Colonic mucosa (tissue), 4 donors: ENCODE measurements at regions not wholly inside any gene's neighbourhood (a gene's known extent, or its start where the extent isn't known, plus 50 kb on each side); places are given as distances from the start of the nearest gene placed in this dataset.

Source experiments
- DNase-seq: peaks from one replicate; pipeline ENCODE4 v3.0.0-alpha.2; 2020
- H3K27ac ChIP-seq: fragments of 200-600 bp; one replicate; pipeline ENCODE4 v1.8.0; 2021
- H3K27me3 ChIP-seq: fragments of 200-600 bp; one replicate; pipeline ENCODE4 v1.8.0; 2021
- H3K36me3 ChIP-seq: fragments of 200-600 bp; one replicate; pipeline ENCODE4 v1.8.0; 2021
- H3K4me1 ChIP-seq: fragments of 200-600 bp; one replicate; pipeline ENCODE4 v1.8.0; 2021; ENCODE audit warnings: mild to moderate bottlenecking
- H3K4me3 ChIP-seq: fragments of 200-600 bp; one replicate; pipeline ENCODE4 v1.8.0; 2021
- H3K9ac ChIP-seq, 2 donors: one replicate each; pipeline ENCODE4 v1.7.0; 2013; ENCODE audit warnings: control low read depth in 2 of 2, low read depth in 2 of 2, low read length in 2 of 2
- H3K9me3 ChIP-seq: fragments of 200-600 bp; one replicate; pipeline ENCODE4 v1.8.0; 2021
- intact Hi-C: fragments of 100-400 bp; cut with DNase I; formaldehyde crosslinking; loops from one replicate; pipeline ENCODE4 v1.14.1; 2022
- TF ChIP-seq, protein P1 (sequence below): fragments of 200-600 bp; IDR thresholded peaks from one replicate; pipeline ENCODE4 v1.8.0; 2022; ENCODE audit warnings: antibody characterized with exemption, mild to moderate bottlenecking
- donor health status: healthy.
- donor health status: DM: no; HTN: no; CAD: no.
- donor health status: DM: no; HTN: no; CAD: no.

DNA sequence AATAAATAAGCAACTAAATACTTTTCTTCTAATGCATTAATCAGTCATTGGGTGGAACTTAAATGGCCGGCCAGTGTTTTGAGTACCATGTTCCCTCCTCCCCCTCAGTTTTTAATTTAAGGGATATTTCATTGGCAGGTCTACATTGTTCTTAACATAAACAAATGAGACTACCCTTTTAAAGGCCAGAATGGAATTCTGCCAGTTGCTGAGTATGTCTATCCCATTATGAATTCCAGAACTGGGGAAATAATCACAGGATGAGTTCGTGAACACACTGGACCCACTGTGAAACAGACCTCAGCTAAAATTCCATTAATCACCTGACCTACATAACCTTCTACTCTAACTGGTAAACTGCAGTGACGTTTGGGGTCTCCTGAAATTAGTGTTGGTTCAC, 305.5 kb upstream of the PKN2 start:
- H3K36me3 ChIP-seq = no peaks in the 10 kb centered on the region
- H3K9ac ChIP-seq = no peak overlapping the region
- H3K27ac ChIP-seq = no peak overlapping the region
- no peaks in the 10 kb centered on the region for H3K4me1 ChIP-seq
- no peaks in the 10 kb centered on the region for H3K27me3 ChIP-seq
- H3K4me3 ChIP-seq = no peak overlapping the region
- TF ChIP-seq, protein P1, sequence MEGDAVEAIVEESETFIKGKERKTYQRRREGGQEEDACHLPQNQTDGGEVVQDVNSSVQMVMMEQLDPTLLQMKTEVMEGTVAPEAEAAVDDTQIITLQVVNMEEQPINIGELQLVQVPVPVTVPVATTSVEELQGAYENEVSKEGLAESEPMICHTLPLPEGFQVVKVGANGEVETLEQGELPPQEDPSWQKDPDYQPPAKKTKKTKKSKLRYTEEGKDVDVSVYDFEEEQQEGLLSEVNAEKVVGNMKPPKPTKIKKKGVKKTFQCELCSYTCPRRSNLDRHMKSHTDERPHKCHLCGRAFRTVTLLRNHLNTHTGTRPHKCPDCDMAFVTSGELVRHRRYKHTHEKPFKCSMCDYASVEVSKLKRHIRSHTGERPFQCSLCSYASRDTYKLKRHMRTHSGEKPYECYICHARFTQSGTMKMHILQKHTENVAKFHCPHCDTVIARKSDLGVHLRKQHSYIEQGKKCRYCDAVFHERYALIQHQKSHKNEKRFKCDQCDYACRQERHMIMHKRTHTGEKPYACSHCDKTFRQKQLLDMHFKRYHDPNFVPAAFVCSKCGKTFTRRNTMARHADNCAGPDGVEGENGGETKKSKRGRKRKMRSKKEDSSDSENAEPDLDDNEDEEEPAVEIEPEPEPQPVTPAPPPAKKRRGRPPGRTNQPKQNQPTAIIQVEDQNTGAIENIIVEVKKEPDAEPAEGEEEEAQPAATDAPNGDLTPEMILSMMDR = no peak
- H3K9me3 ChIP-seq = no peaks in the 10 kb centered on the region
- DNase-seq = no peak
- intact Hi-C loops = no loop called here

GRCh38 chr1:88394958-88395357, 289.1 kb upstream of the PKN2 start:
- Histone ChIP-seq H3K27me3 (no peaks in the 10 kb centered on the region), H3K36me3 (no peaks in the 10 kb centered on the region), H3K27ac (no peak overlapping the region), H3K9ac (no peak overlapping the region), H3K4me3 (no peak overlapping the region), H3K9me3 (no peaks in the 10 kb centered on the region), H3K4me1 (no peaks in the 10 kb centered on the region)
- TF ChIP-seq, protein P1 = no peak
- DNase-seq = no peak
- intact Hi-C loops = no loop called here

DNA sequence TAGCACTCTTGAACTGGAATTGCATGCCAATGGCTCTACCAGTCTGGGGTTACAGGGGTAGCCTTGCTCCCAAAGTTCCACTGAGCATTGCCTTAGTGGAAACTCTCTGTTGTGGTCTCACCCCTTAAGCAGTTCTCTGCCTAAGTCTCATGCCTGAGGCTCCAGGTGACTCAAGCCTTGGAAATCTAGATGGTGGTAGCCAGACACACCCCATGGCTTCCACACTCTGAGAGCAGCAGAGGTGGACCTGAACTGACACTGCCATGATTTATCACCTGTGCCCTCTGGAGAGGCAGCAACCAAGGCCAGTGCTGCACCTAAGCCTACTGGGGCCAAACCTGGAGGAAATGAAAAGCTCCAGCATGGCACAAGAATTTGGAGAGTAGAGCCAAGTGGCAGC, 285.7 kb upstream of the PKN2 start:
- Histone ChIP-seq H3K27ac (no peak overlapping the region), H3K27me3 (no peaks in the 10 kb centered on the region), H3K9ac (no peak overlapping the region), H3K9me3 (no peaks in the 10 kb centered on the region), H3K4me3 (no peak overlapping the region), H3K36me3 (no peaks in the 10 kb centered on the region), H3K4me1 (no peaks in the 10 kb centered on the region)
- intact Hi-C loops = no loop called here
- DNase-seq = no peak
- TF ChIP-seq, protein P1 = no peak

DNA sequence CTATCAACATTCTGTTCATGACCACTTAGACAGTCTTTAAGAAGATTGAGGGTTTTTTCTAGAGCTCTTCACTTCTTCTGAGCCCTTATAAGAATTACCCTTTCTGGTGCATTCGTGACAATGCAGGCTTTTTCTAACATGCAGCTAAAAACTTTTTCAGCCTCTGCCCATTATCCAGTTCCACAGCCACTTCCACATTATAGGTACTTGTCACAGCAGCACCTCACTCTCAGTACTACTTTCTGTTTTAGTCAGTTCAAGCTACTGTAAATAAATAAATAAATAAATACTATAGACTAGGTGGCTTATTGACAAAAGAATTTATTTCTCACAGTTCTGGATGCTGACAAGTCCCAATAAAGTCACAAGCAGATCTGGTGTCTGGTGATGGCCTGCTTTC, 284.4 kb upstream of the PKN2 start:
- H3K4me3 ChIP-seq = no peak overlapping the region
- no peaks in the 10 kb centered on the region for H3K36me3 ChIP-seq
- H3K9ac ChIP-seq = no peak overlapping the region
- H3K27me3 ChIP-seq = no peaks in the 10 kb centered on the region
- H3K9me3 ChIP-seq = no peaks in the 10 kb centered on the region
- DNase-seq = no peak
- intact Hi-C loops = no loop called here
- TF ChIP-seq, protein P1 = no peak
- H3K27ac ChIP-seq = no peak overlapping the region
- no peaks in the 10 kb centered on the region for H3K4me1 ChIP-seq

GRCh38 chr1:88401313-88401712, 282.8 kb upstream of the PKN2 start:
- Histone ChIP-seq H3K4me3 (no peak overlapping the region), H3K36me3 (no peaks in the 10 kb centered on the region), H3K27ac (no peak overlapping the region), H3K9ac (no peak overlapping the region), H3K9me3 (no peaks in the 10 kb centered on the region), H3K27me3 (no peaks in the 10 kb centered on the region), H3K4me1 (no peaks in the 10 kb centered on the region)
- DNase-seq = no peak
- TF ChIP-seq, protein P1 = no peak
- intact Hi-C loops = no loop called here

- Histone ChIP-seq H3K36me3 (no peaks in the 10 kb centered on the region), H3K4me1 (no peaks in the 10 kb centered on the region), H3K27ac (no peak overlapping the region), H3K27me3 (no peaks in the 10 kb centered on the region), H3K4me3 (no peak overlapping the region), H3K9me3 (no peaks in the 10 kb centered on the region), H3K9ac (no peak overlapping the region)
- DNase-seq = no peak
- TF ChIP-seq, protein P1 = no peak
- intact Hi-C loops = no loop called here
Observed at GRCh38 chr1:88404582-88404981, 279.5 kb upstream of the PKN2 start.
